Panc1 (cell line): ENCODE measurements at regions not wholly inside any gene's neighbourhood (a gene's known extent, or its start where the extent isn't known, plus 50 kb on each side); places are given as distances from the start of the nearest gene placed in this dataset.
"Not testable (repeated sequence)": the region's sequence is repeated elsewhere in the genome, so short reads cannot be mapped to it uniquely, and the experiment has no call there.

Experiments used
- ATAC-seq: fragments of 200-7000 bp; cut with Tn5 transposase; 2 replicates; pipeline ENCODE4 v1.9.1; 2020; ENCODE audit warnings: mild to moderate bottlenecking, moderate library complexity
- BruUV-seq: library from RNA; stranded (reverse); fragments of 400-500 nt; replicated peaks from 2 replicates; lab custom pipeline; 2021; lab: Mats Ljungman, UMichigan
- CTCF ChIA-PET: fragments of 300-600 bp; sonication (Branson Sonifier 250); formaldehyde crosslinking; loops from one replicate; lab custom pipeline; 2022; ENCODE audit warnings: antibody characterized with exemption; lab: Charles Lee
- POLR2A ChIA-PET: fragments of 300-600 bp; sonication (Branson Sonifier 250); formaldehyde crosslinking; loops from one replicate; lab custom pipeline; 2022; ENCODE audit warnings: antibody characterized with exemption; lab: Charles Lee
- DNase-seq: peaks from one replicate; pipeline ENCODE4 v3.0.0-alpha.2; 2010; ENCODE audit warnings: low read depth, low spot score
- H3K27ac ChIP-seq: 2 replicates; pipeline ENCODE4 v1.5.1; 2011; ENCODE audit warnings: mild to moderate bottlenecking, low read length, inconsistent platforms
- H3K27me3 ChIP-seq: fragments of 200-500 bp; sonication (Bioruptor generic); 2 replicates; pipeline ENCODE4 v1.6.0; 2014; ENCODE audit warnings: low read length, inconsistent platforms; ENCODE audit not compliant: control insufficient read depth, insufficient read depth
- H3K36me3 ChIP-seq: fragments of 200-500 bp; sonication (Bioruptor generic); 2 replicates; pipeline ENCODE4 v1.5.1; 2014; ENCODE audit warnings: inconsistent platforms, mild to moderate bottlenecking, low read length, moderate library complexity; ENCODE audit not compliant: control insufficient read depth, insufficient read depth
- H3K4me1 ChIP-seq: 2 replicates; pipeline ENCODE4 v1.5.1; 2011; ENCODE audit warnings: inconsistent platforms, mild to moderate bottlenecking, low read length, moderate library complexity; ENCODE audit not compliant: control insufficient read depth, insufficient read depth
- H3K4me3 ChIP-seq, 2 experiments: 2 replicates each; pipeline ENCODE4 v1.5.1; 2011 to 2012; ENCODE audit warnings: low read depth in 2 of 2, low read length in 2 of 2, mild to moderate bottlenecking in 2 of 2, inconsistent platforms in 1 of 2, moderate library complexity in 1 of 2
- H3K9me3 ChIP-seq: fragments of 200-500 bp; sonication (Bioruptor generic); 2 replicates; pipeline ENCODE4 v1.5.1; 2014; ENCODE audit warnings: low read depth, mild to moderate bottlenecking, inconsistent platforms, low read length, moderate library complexity; ENCODE audit not compliant: control insufficient read depth, insufficient read depth
- in situ Hi-C: cut with HindIII; loops from 2 replicates; pipeline ENCODE4 v1.10.0; 2016; ENCODE audit warnings: low sequenced_read_pairs, low pct_unique_long_range_greater_than_20kb
- intact Hi-C: fragments of 100-400 bp; cut with micrococcal nuclease; formaldehyde crosslinking; loops from one replicate; pipeline ENCODE4 v1.10.0; 2022; ENCODE audit not compliant: unreplicated experiment
- TF ChIP-seq, protein P1 (sequence below): fragments of 450-650 bp; IDR thresholded peaks from 2 replicates; pipeline ENCODE4 v1.5.1; 2017; ENCODE audit warnings: mild to moderate bottlenecking
- TF ChIP-seq, protein P2 (sequence below), 2 experiments: IDR thresholded peaks; 2 replicates each; pipeline ENCODE4 v1.6.1; 2011 to 2012; ENCODE audit warnings: low read depth in 2 of 2, control low read depth in 1 of 2, low read length in 1 of 2, mild to moderate bottlenecking in 1 of 2, moderate library complexity in 1 of 2; ENCODE audit not compliant: insufficient read depth in 1 of 2

DNA sequence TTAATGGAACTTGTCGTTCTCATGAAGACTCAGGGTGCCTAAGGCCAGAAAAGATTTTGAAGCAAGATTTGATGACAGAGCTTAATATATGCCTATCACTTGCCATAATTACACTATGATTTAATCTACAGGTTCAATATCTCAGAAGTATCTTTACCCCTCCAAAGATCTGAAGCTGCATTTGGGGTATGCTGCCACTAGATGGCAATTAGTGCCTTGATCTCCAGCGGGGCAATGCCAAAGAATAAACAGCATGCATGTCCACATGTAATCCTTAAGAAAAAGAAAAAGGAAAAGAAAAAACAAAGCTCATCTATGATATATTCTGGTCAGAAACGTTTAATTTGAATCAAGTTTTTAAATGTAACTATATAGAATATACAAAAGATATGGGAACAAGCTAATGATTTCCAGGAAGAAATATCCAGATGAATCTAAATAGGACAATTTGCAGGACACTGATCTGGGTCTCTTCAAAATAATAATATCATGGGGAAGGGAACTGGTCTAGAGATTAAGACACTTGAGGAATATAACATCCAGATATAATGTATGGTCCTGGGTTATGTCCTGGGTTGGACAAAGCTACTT is 55.0 kb upstream of the SOX14 start:
- TF ChIP-seq, protein P1, sequence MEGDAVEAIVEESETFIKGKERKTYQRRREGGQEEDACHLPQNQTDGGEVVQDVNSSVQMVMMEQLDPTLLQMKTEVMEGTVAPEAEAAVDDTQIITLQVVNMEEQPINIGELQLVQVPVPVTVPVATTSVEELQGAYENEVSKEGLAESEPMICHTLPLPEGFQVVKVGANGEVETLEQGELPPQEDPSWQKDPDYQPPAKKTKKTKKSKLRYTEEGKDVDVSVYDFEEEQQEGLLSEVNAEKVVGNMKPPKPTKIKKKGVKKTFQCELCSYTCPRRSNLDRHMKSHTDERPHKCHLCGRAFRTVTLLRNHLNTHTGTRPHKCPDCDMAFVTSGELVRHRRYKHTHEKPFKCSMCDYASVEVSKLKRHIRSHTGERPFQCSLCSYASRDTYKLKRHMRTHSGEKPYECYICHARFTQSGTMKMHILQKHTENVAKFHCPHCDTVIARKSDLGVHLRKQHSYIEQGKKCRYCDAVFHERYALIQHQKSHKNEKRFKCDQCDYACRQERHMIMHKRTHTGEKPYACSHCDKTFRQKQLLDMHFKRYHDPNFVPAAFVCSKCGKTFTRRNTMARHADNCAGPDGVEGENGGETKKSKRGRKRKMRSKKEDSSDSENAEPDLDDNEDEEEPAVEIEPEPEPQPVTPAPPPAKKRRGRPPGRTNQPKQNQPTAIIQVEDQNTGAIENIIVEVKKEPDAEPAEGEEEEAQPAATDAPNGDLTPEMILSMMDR = peak; percentile 61
- TF ChIP-seq, protein P2, sequence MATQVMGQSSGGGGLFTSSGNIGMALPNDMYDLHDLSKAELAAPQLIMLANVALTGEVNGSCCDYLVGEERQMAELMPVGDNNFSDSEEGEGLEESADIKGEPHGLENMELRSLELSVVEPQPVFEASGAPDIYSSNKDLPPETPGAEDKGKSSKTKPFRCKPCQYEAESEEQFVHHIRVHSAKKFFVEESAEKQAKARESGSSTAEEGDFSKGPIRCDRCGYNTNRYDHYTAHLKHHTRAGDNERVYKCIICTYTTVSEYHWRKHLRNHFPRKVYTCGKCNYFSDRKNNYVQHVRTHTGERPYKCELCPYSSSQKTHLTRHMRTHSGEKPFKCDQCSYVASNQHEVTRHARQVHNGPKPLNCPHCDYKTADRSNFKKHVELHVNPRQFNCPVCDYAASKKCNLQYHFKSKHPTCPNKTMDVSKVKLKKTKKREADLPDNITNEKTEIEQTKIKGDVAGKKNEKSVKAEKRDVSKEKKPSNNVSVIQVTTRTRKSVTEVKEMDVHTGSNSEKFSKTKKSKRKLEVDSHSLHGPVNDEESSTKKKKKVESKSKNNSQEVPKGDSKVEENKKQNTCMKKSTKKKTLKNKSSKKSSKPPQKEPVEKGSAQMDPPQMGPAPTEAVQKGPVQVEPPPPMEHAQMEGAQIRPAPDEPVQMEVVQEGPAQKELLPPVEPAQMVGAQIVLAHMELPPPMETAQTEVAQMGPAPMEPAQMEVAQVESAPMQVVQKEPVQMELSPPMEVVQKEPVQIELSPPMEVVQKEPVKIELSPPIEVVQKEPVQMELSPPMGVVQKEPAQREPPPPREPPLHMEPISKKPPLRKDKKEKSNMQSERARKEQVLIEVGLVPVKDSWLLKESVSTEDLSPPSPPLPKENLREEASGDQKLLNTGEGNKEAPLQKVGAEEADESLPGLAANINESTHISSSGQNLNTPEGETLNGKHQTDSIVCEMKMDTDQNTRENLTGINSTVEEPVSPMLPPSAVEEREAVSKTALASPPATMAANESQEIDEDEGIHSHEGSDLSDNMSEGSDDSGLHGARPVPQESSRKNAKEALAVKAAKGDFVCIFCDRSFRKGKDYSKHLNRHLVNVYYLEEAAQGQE (IDR thresholded peaks at IDR 0.05; ENCODE audit: insufficient read depth in 1 of 2, low read depth in 2 of 2, low read length in 1 of 2) = no peak
- DNase-seq (no peak), ATAC-seq (no peak)
- Histone ChIP-seq H3K27ac (no peak overlapping the region), H3K4me3 (no peak overlapping the region), H3K4me1 (no peaks in the 10 kb centered on the region), H3K36me3 (no peaks in the 10 kb centered on the region), H3K9me3 (no peaks in the 10 kb centered on the region), H3K27me3 (no peaks in the 10 kb centered on the region)
- intact Hi-C loops (loop anchor here (5.0 kb wide), 1 partner anchor 238 kb away; no protein-coding TSS in a partner anchor), in situ Hi-C loops (no loop called here)
- POLR2A ChIA-PET = no interaction called here
- CTCF ChIA-PET = interaction anchor here (0.8 kb wide), 1 partner anchor 235 kb away, joined by 3 read pairs; no protein-coding TSS in a partner anchor
- BruUV-seq = no TSS peak

DNA sequence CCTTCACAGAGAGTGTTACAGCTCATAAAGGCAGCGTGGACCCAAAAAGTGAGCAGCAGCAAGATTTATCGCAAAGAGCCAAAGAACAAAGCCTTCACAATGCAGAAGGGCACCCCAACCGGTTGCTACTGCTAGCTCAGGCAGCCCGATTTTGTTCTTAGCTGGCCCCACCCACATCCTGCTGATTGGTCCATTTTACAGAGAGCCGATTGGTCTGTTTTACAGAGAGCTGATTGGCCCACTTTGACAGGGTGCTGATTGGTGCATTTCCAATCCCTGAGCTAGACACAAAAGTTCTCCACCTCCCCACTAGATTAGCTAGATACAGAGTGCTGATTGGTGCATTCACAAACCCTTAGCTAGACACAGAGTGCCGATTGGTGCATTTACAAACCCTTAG is 50.1 kb upstream of the SOX14 start:
- H3K27me3 ChIP-seq, CTCF ChIA-PET, H3K4me3 ChIP-seq, ATAC-seq, H3K27ac ChIP-seq, H3K4me1 ChIP-seq, POLR2A ChIA-PET, in situ Hi-C loops, BruUV-seq, intact Hi-C loops, H3K9me3 ChIP-seq, DNase-seq, H3K36me3 ChIP-seq: not testable (repeated sequence)
